ENCODE measurements at regions not wholly inside any gene's neighbourhood (a gene's known extent, or its start where the extent isn't known, plus 50 kb on each side); places are given as distances from the start of the nearest gene placed in this dataset.

- DNase-seq, result no peak
- no peak overlapping the region for H3K27ac Mint-ChIP-seq
- H3K27me3 Mint-ChIP-seq, result no peaks in the 10 kb centered on the region
- peaks cover 7% of the 10 kb centered on the region for H3K9me3 Mint-ChIP-seq
- intact Hi-C loops (cut with micrococcal nuclease), result no loop called here
- H3K4me1 Mint-ChIP-seq, result no peaks in the 10 kb centered on the region
- H3K4me3 Mint-ChIP-seq, result no peak overlapping the region
- H3K36me3 Mint-ChIP-seq (ENCODE audit: low read depth), result no peaks in the 10 kb centered on the region
Measured at GRCh38 chr4:31917334-31917733, 1197.2 kb downstream of the PCDH7 start.

GRCh38 chr4:31918891-31919290 is 1198.7 kb downstream of the PCDH7 start:
- no peaks in the 10 kb centered on the region for H3K27me3 Mint-ChIP-seq
- intact Hi-C loops (cut with micrococcal nuclease), result no loop called here
- no peak overlapping the region for H3K27ac Mint-ChIP-seq
- H3K36me3 Mint-ChIP-seq (ENCODE audit: low read depth), result no peaks in the 10 kb centered on the region
- peaks cover 7% of the 10 kb centered on the region for H3K9me3 Mint-ChIP-seq
- H3K4me1 Mint-ChIP-seq, result no peaks in the 10 kb centered on the region
- no peak overlapping the region for H3K4me3 Mint-ChIP-seq
- no peak for DNase-seq

GRCh38 chr4:31923634-31924033 is 1203.5 kb downstream of the PCDH7 start:
- H3K9me3 Mint-ChIP-seq, result no peaks in the 10 kb centered on the region
- no peaks in the 10 kb centered on the region for H3K27me3 Mint-ChIP-seq
- no peaks in the 10 kb centered on the region for H3K4me1 Mint-ChIP-seq
- H3K4me3 Mint-ChIP-seq, result no peak overlapping the region
- DNase-seq, result no peak
- H3K27ac Mint-ChIP-seq, result no peak overlapping the region
- H3K36me3 Mint-ChIP-seq (ENCODE audit: low read depth), result no peaks in the 10 kb centered on the region
- intact Hi-C loops (cut with micrococcal nuclease), result no loop called here

GRCh38 chr4:31929676-31930345 is 1209.6 kb downstream of the PCDH7 start:
- no peak for DNase-seq
- no peak overlapping the region for H3K4me3 Mint-ChIP-seq
- no peaks in the 10 kb centered on the region for H3K4me1 Mint-ChIP-seq
- H3K36me3 Mint-ChIP-seq (ENCODE audit: low read depth), result no peaks in the 10 kb centered on the region
- no peaks in the 10 kb centered on the region for H3K9me3 Mint-ChIP-seq
- H3K27me3 Mint-ChIP-seq, result no peaks in the 10 kb centered on the region
- H3K27ac Mint-ChIP-seq, result no peak overlapping the region
- intact Hi-C loops (cut with micrococcal nuclease), result no loop called here

- Mint-ChIP-seq H3K27ac (no peak overlapping the region), H3K9me3 (peaks cover 7% of the 10 kb centered on the region), H3K4me1 (no peaks in the 10 kb centered on the region), H3K27me3 (no peaks in the 10 kb centered on the region), H3K4me3 (no peak overlapping the region), H3K36me3 (ENCODE audit: low read depth) (no peaks in the 10 kb centered on the region)
- intact Hi-C loops (cut with micrococcal nuclease), result no loop called here
- no peak for DNase-seq
Measured at GRCh38 chr4:31946456-31946855, 1226.3 kb downstream of the PCDH7 start.

GRCh38 chr4:31947101-31947500 is 1226.9 kb downstream of the PCDH7 start:
- H3K36me3 Mint-ChIP-seq (ENCODE audit: low read depth), result no peaks in the 10 kb centered on the region

GRCh38 chr4:31949045-31949444 is 1228.9 kb downstream of the PCDH7 start:
- H3K4me3 Mint-ChIP-seq, result no peak overlapping the region
- H3K27me3 Mint-ChIP-seq, result no peaks in the 10 kb centered on the region
- no peaks in the 10 kb centered on the region for H3K4me1 Mint-ChIP-seq
- intact Hi-C loops (cut with micrococcal nuclease), result no loop called here
- H3K9me3 Mint-ChIP-seq, result peaks cover 7% of the 10 kb centered on the region
- no peak for DNase-seq
- H3K36me3 Mint-ChIP-seq (ENCODE audit: low read depth), result no peaks in the 10 kb centered on the region
- H3K27ac Mint-ChIP-seq, result no peak overlapping the region

More at GRCh38 chr4:31947101-31947500, 1226.9 kb downstream of the PCDH7 start:
- peaks cover 7% of the 10 kb centered on the region for H3K9me3 Mint-ChIP-seq
- no peak overlapping the region for H3K27ac Mint-ChIP-seq
- no peaks in the 10 kb centered on the region for H3K27me3 Mint-ChIP-seq
- H3K4me3 Mint-ChIP-seq, result no peak overlapping the region
- DNase-seq, result no peak
- no peaks in the 10 kb centered on the region for H3K4me1 Mint-ChIP-seq
- intact Hi-C loops (cut with micrococcal nuclease), result no loop called here

GRCh38 chr4:31955346-31955745 is 1235.2 kb downstream of the PCDH7 start:
- H3K27ac Mint-ChIP-seq, result no peak overlapping the region
- H3K36me3 Mint-ChIP-seq (ENCODE audit: low read depth), result no peaks in the 10 kb centered on the region
- H3K4me3 Mint-ChIP-seq, result no peak overlapping the region
- H3K4me1 Mint-ChIP-seq, result no peaks in the 10 kb centered on the region
- no peak for DNase-seq
- no peaks in the 10 kb centered on the region for H3K9me3 Mint-ChIP-seq
- intact Hi-C loops (cut with micrococcal nuclease), result no loop called here
- no peaks in the 10 kb centered on the region for H3K27me3 Mint-ChIP-seq

- no peak overlapping the region for H3K27ac Mint-ChIP-seq
- H3K4me3 Mint-ChIP-seq, result no peak overlapping the region
- no peaks in the 10 kb centered on the region for H3K4me1 Mint-ChIP-seq
- no peaks in the 10 kb centered on the region for H3K36me3 Mint-ChIP-seq (ENCODE audit: low read depth)
- peaks cover 7% of the 10 kb centered on the region for H3K9me3 Mint-ChIP-seq
- DNase-seq, result no peak
- intact Hi-C loops (cut with micrococcal nuclease), result no loop called here
- H3K27me3 Mint-ChIP-seq, result no peaks in the 10 kb centered on the region
Measured at GRCh38 chr4:31959972-31960371, 1239.8 kb downstream of the PCDH7 start.

- Mint-ChIP-seq H3K27ac (no peak overlapping the region), H3K27me3 (no peaks in the 10 kb centered on the region), H3K9me3 (peaks cover 7% of the 10 kb centered on the region), H3K4me3 (no peak overlapping the region), H3K36me3 (ENCODE audit: low read depth) (no peaks in the 10 kb centered on the region), H3K4me1 (no peaks in the 10 kb centered on the region)
- intact Hi-C loops (cut with micrococcal nuclease), result no loop called here
- DNase-seq, result no peak
Measured at GRCh38 chr4:31964685-31965084, 1244.5 kb downstream of the PCDH7 start.

- Mint-ChIP-seq H3K4me3 (no peak overlapping the region), H3K4me1 (no peaks in the 10 kb centered on the region), H3K27ac (no peak overlapping the region), H3K27me3 (no peaks in the 10 kb centered on the region), H3K36me3 (ENCODE audit: low read depth) (no peaks in the 10 kb centered on the region), H3K9me3 (no peaks in the 10 kb centered on the region)
- intact Hi-C loops (cut with micrococcal nuclease), result no loop called here
- DNase-seq, result no peak
Measured at GRCh38 chr4:31968842-31969241, 1248.7 kb downstream of the PCDH7 start.

GRCh38 chr4:31974490-31975002 is 1254.4 kb downstream of the PCDH7 start:
- no peak overlapping the region for H3K4me3 Mint-ChIP-seq
- intact Hi-C loops (cut with micrococcal nuclease), result no loop called here
- no peaks in the 10 kb centered on the region for H3K9me3 Mint-ChIP-seq
- no peaks in the 10 kb centered on the region for H3K36me3 Mint-ChIP-seq (ENCODE audit: low read depth)
- no peak overlapping the region for H3K27ac Mint-ChIP-seq
- DNase-seq, result no peak
- H3K27me3 Mint-ChIP-seq, result no peaks in the 10 kb centered on the region
- H3K4me1 Mint-ChIP-seq, result no peaks in the 10 kb centered on the region

- H3K27me3 Mint-ChIP-seq, result no peaks in the 10 kb centered on the region
- H3K27ac Mint-ChIP-seq, result no peak overlapping the region
- H3K4me3 Mint-ChIP-seq, result no peak overlapping the region
- DNase-seq, result no peak
- intact Hi-C loops (cut with micrococcal nuclease), result no loop called here
- H3K4me1 Mint-ChIP-seq, result no peaks in the 10 kb centered on the region
- no peaks in the 10 kb centered on the region for H3K9me3 Mint-ChIP-seq
- no peaks in the 10 kb centered on the region for H3K36me3 Mint-ChIP-seq (ENCODE audit: low read depth)
Measured at GRCh38 chr4:31979988-31980387, 1259.8 kb downstream of the PCDH7 start.

- Mint-ChIP-seq H3K9me3 (peaks cover 2% of the 10 kb centered on the region), H3K36me3 (ENCODE audit: low read depth) (no peaks in the 10 kb centered on the region), H3K27ac (no peak overlapping the region), H3K4me3 (no peak overlapping the region), H3K4me1 (no peaks in the 10 kb centered on the region), H3K27me3 (no peaks in the 10 kb centered on the region)
- DNase-seq, result no peak
- intact Hi-C loops (cut with micrococcal nuclease), result no loop called here
Measured at GRCh38 chr4:31983246-31983645, 1263.1 kb downstream of the PCDH7 start.

- Mint-ChIP-seq H3K36me3 (ENCODE audit: low read depth) (no peaks in the 10 kb centered on the region), H3K4me1 (no peaks in the 10 kb centered on the region), H3K27me3 (no peaks in the 10 kb centered on the region), H3K9me3 (peaks cover 2% of the 10 kb centered on the region), H3K4me3 (no peak overlapping the region), H3K27ac (no peak overlapping the region)
- intact Hi-C loops (cut with micrococcal nuclease), result no loop called here
- DNase-seq, result no peak
Measured at GRCh38 chr4:31983677-31984076, 1263.5 kb downstream of the PCDH7 start.
